ENCODE measurements at regions not wholly inside any gene's neighbourhood (a gene's known extent, or its start where the extent isn't known, plus 50 kb on each side); places are given as distances from the start of the nearest gene placed in this dataset.

GRCh38 chr3:194244167-194244566 lies 107.0 kb downstream of the CPN2 start:
- no peak for DNase-seq (ENCODE audit: low spot score)
- no peaks in the 10 kb centered on the region for H3K9me3 ChIP-seq
- H3K4me3 ChIP-seq, result no peak overlapping the region
- no peak overlapping the region for H3K27ac ChIP-seq
- TF ChIP-seq POLR2A (IDR thresholded peaks at IDR 0.05), result no peak
- TF ChIP-seq POLR2AphosphoS5 (IDR thresholded peaks at IDR 0.05), result no peak
- no peak for TF ChIP-seq CTCF (IDR thresholded peaks at IDR 0.05)
- intact Hi-C loops (cut with DNase I), result no loop called here
- no peaks in the 10 kb centered on the region for H3K36me3 ChIP-seq
- 87% methylated on average over 6 of the region's 6 CpGs for WGBS
- no peaks in the 10 kb centered on the region for H3K4me1 ChIP-seq (replicated peaks)
- H3K27me3 ChIP-seq (replicated peaks; ENCODE audit: insufficient read depth), result no peaks in the 10 kb centered on the region

DNA sequence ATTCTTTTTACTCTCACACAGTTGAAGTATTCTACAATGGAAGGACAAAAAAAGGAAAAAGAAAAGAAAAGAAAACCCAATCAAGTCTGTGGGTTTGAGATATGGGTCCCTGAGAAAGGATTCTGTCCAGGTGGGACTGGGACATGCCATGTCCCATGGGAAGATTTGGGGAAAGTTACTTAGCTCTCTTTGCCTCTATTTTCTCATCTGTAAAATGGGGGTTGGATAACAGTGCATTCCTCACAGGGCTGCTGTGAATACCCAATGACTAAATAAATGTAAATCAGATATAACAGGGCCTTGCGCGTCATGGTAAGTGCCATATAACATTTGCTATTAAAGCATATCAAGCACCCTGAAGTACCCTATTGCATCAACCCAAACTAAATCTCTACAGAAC lies 105.7 kb downstream of the CPN2 start:
- Histone ChIP-seq H3K27me3 (replicated peaks; ENCODE audit: insufficient read depth) (no peaks in the 10 kb centered on the region), H3K27ac (no peak overlapping the region), H3K4me3 (no peak overlapping the region), H3K36me3 (no peaks in the 10 kb centered on the region), H3K4me1 (replicated peaks) (no peaks in the 10 kb centered on the region), H3K9me3 (no peaks in the 10 kb centered on the region)
- DNase-seq (ENCODE audit: low spot score), result no peak
- intact Hi-C loops (cut with DNase I), result no loop called here
- 100% methylated on average over 2 of the region's 2 CpGs for WGBS
- TF ChIP-seq CTCF (IDR thresholded peaks at IDR 0.05) (no peak), POLR2A (IDR thresholded peaks at IDR 0.05) (no peak), POLR2AphosphoS5 (IDR thresholded peaks at IDR 0.05) (no peak)

DNA sequence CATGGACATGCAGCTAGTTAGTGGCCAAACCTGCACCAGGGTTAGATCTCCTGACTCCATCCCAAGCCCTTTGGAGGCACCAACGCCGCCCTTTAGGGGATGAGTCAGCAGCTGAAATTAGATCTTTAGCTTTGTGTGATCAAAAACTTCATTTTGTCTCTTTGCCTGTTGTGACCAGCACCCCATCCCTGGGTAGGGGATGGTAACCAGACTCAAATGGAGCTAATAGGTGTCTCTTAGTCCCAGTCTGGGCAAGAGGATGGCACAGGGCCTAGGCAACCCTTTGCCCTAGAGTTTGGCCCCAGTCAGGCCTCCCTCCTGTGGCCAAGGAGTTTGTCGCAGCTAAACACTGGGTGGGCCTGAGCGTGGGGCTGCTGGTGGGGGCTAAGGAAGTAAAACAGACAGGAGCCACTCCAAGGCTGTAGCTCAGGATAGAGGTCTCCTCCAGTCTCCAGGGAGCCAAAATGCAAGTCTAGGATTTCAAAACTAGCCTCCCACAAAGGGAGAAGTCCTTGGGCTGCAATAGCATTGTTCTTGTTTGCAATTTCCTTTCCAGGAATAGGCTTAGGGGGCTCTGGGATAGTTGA lies 105.1 kb downstream of the CPN2 start:
- WGBS, result 94% methylated on average over 4 of the region's 4 CpGs
- Histone ChIP-seq H3K27me3 (replicated peaks; ENCODE audit: insufficient read depth) (no peaks in the 10 kb centered on the region), H3K9me3 (no peaks in the 10 kb centered on the region), H3K4me3 (no peak overlapping the region), H3K4me1 (replicated peaks) (no peaks in the 10 kb centered on the region), H3K36me3 (no peaks in the 10 kb centered on the region), H3K27ac (no peak overlapping the region)
- intact Hi-C loops (cut with DNase I), result no loop called here
- TF ChIP-seq POLR2A (IDR thresholded peaks at IDR 0.05) (no peak), CTCF (IDR thresholded peaks at IDR 0.05) (no peak), POLR2AphosphoS5 (IDR thresholded peaks at IDR 0.05) (no peak)
- DNase-seq (ENCODE audit: low spot score), result no peak

DNA sequence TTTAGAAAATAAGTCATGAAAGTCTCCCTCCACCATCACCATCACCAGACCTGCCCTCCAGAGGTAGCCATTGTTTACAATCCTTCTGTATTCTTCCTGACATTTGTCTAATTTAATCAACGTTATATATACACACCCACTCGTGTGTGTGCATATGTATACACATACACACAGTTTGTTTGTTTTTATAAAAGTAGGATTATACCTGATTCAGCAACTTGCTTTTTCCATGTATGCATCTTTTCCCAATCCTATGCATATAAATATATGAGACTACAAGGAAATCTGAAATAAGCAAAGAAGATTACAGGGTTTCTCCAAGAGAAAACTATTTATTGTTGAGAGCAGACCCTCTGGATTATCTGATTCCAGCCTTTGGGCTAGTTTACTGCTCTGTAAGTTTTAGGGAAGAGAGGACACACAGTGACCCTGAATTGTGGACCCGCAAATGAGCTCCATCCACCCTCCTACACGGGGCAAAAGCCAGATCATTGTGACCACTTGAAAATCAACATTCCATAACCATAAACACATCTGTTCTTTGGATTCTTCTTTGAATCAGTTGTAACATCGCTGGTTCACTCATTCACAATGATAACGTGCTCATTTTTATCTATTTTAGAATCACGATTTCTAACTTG lies 104.3 kb downstream of the CPN2 start:
- Histone ChIP-seq H3K4me1 (replicated peaks) (no peaks in the 10 kb centered on the region), H3K4me3 (no peak overlapping the region), H3K27me3 (replicated peaks; ENCODE audit: insufficient read depth) (no peaks in the 10 kb centered on the region), H3K9me3 (no peaks in the 10 kb centered on the region), H3K36me3 (no peaks in the 10 kb centered on the region), H3K27ac (no peak overlapping the region)
- WGBS, result 59% methylated on average over 7 of the region's 7 CpGs
- TF ChIP-seq CTCF (IDR thresholded peaks at IDR 0.05) (no peak), POLR2A (IDR thresholded peaks at IDR 0.05) (no peak), POLR2AphosphoS5 (IDR thresholded peaks at IDR 0.05) (no peak)
- DNase-seq (ENCODE audit: low spot score), result no peak
- intact Hi-C loops (cut with DNase I), result no loop called here

DNA sequence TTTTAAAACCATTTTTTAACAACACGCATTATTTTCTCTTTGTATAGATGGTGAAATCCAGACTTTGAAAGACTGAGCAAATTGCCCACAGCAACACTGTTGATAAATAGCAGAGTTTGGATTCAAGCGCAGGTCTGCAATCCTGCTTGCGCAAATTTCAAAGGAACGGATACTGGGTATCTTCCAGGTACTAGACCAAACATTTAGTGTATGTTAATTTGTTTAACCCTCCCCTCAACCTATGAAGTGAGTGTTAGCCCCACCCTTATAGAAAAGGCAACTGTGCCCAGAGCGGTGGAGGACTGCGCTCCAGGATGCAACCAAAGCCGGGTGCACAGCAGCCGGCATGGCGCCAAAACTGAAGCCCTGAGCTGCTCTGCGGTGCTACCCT lies 103.8 kb downstream of the CPN2 start:
- no peak overlapping the region for H3K4me3 ChIP-seq
- no peaks in the 10 kb centered on the region for H3K4me1 ChIP-seq (replicated peaks)
- 57% methylated on average over 10 of the region's 10 CpGs for WGBS
- TF ChIP-seq POLR2AphosphoS5 (IDR thresholded peaks at IDR 0.05), result no peak
- TF ChIP-seq POLR2A (IDR thresholded peaks at IDR 0.05), result no peak
- no peak for TF ChIP-seq CTCF (IDR thresholded peaks at IDR 0.05)
- H3K9me3 ChIP-seq, result no peaks in the 10 kb centered on the region
- H3K27me3 ChIP-seq (replicated peaks; ENCODE audit: insufficient read depth), result no peaks in the 10 kb centered on the region
- DNase-seq (ENCODE audit: low spot score), result no peak
- H3K27ac ChIP-seq, result no peak overlapping the region
- intact Hi-C loops (cut with DNase I), result no loop called here
- no peaks in the 10 kb centered on the region for H3K36me3 ChIP-seq
